Left lung (tissue), 4 donors: ENCODE measurements at regions not wholly inside any gene's neighbourhood (a gene's known extent, or its start where the extent isn't known, plus 50 kb on each side); places are given as distances from the start of the nearest gene placed in this dataset.
"Not testable (repeated sequence)": the region's sequence is repeated elsewhere in the genome, so short reads cannot be mapped to it uniquely, and the experiment has no call there.

Source experiments
- ATAC-seq: fragments of 200-7000 bp; cut with Tn5 transposase; one replicate; pipeline ENCODE4 v1.9.1; 2020; ENCODE audit warnings: moderate library complexity
- DNase-seq, 4 donors: peaks; one replicate each; pipeline ENCODE4 v3.0.0-alpha.2; 2013 to 2020
- H3K27ac ChIP-seq, 2 donors: fragments of 200-600 bp; sonication (generic) in 1 of 2; one replicate each; pipeline versions ENCODE4 v1.5.0 to v1.8.0; 2020 to 2021
- H3K27me3 ChIP-seq, 2 donors: fragments of 200-600 bp; sonication (generic) in 1 of 2; one replicate each; pipeline versions ENCODE4 v1.5.0 to v1.8.0; 2020 to 2021
- H3K36me3 ChIP-seq, 2 donors: fragments of 200-600 bp; sonication (generic) in 1 of 2; one replicate each; pipeline versions ENCODE4 v1.5.0 to v1.8.0; 2020 to 2021
- H3K4me1 ChIP-seq, 2 donors: fragments of 200-600 bp; one replicate each; pipeline ENCODE4 v1.8.0; 2021
- H3K4me3 ChIP-seq, 2 donors: fragments of 200-600 bp; sonication (generic) in 1 of 2; one replicate each; pipeline versions ENCODE4 v1.5.0 to v1.8.0; 2020 to 2021; ENCODE audit warnings: mild to moderate bottlenecking in 1 of 2
- H3K9me3 ChIP-seq, 2 donors: fragments of 200-600 bp; sonication (generic) in 1 of 2; one replicate each; pipeline versions ENCODE4 v1.5.0 to v1.8.0; 2020 to 2021
- intact Hi-C, 2 donors: fragments of 100-400 bp; cut with DNase I; formaldehyde crosslinking; loops; one replicate each; pipeline versions ENCODE4 v1.11.2 to v1.14.2; 2022
- TF ChIP-seq, protein P1 (sequence below), 2 donors: fragments of 200-600 bp; sonication (generic) in 1 of 2; IDR thresholded peaks; one replicate each; pipeline versions ENCODE4 v1.5.0 to v1.8.0; 2021; ENCODE audit warnings: antibody characterized with exemption in 2 of 2
- donor health status: DM: no; HTN: yes; CAD: no.
- donor health status: DM: no; HTN: no; CAD: no.

DNA sequence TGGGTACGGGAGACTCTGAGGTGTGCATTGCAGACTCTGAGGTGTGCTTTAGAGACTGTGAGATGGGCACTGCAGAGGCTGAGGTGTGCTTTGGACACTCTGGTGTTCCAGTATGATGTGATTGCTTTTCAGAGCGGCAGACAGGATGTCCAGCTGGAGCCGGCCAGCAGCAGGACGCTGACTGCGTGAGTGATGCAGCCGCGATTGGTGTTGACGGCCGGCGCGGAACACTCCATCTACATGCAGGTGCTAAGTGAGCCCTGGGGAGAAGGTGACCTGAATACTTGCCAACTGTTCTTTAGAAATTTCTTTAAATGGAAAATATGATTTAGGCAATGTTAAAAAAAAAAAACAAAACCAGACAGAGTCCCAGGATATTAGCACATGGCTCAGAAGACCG lies 103.1 kb upstream of the PPP2R3B start:
- no peaks in the 10 kb centered on the region for H3K4me1 ChIP-seq
- no peaks in the 10 kb centered on the region for H3K36me3 ChIP-seq
- no peaks in the 10 kb centered on the region for H3K27me3 ChIP-seq
- ATAC-seq (no peak), DNase-seq (no peak)
- TF ChIP-seq, protein P1, sequence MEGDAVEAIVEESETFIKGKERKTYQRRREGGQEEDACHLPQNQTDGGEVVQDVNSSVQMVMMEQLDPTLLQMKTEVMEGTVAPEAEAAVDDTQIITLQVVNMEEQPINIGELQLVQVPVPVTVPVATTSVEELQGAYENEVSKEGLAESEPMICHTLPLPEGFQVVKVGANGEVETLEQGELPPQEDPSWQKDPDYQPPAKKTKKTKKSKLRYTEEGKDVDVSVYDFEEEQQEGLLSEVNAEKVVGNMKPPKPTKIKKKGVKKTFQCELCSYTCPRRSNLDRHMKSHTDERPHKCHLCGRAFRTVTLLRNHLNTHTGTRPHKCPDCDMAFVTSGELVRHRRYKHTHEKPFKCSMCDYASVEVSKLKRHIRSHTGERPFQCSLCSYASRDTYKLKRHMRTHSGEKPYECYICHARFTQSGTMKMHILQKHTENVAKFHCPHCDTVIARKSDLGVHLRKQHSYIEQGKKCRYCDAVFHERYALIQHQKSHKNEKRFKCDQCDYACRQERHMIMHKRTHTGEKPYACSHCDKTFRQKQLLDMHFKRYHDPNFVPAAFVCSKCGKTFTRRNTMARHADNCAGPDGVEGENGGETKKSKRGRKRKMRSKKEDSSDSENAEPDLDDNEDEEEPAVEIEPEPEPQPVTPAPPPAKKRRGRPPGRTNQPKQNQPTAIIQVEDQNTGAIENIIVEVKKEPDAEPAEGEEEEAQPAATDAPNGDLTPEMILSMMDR (IDR thresholded peaks at IDR 0.05), result no peak
- no peak overlapping the region for H3K4me3 ChIP-seq
- no peak overlapping the region for H3K27ac ChIP-seq
- intact Hi-C loops, result no loop called here
- H3K9me3 ChIP-seq, result peaks cover 0 to 7% of the 10 kb centered on the region in 2 donors

DNA sequence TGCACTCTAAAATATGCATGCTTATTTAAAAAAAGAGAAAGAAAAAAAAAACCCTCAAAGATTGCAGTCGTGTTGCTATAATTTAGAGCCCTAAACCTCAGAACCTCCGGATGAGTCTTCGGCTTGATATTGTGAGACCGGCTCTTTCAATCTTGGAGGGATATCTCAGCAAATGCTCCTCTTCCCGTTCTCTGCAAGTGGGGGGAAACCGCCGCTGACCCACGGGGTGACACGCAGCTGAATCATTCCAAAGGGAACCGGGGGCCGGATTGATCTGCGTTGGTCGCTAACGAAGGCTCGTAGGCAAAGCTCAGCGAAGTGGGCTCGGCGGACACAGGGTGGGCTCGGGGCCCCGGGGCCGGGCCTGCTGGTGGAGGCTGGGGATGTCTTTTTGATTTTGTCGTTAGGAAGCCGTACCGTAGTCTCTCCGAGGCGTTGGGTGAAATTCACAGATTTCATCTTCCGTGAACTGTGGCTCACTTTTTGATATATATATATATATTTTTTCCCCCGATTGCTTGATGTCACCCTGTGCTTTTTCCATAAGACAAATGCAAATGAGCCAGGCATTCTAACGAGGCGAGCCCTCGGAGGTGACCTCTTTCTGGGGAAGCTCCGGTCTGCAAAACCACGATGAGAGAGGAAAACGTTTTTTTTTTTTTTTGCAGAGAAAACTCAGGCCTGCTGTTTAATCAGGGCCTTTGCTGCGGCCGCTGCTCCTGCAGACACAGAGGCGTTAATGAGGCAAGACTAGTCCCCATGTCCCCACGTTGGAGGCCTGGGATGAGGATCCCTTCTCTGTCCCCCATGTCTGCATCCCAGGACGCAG lies 110.7 kb upstream of the PPP2R3B start:
- Histone ChIP-seq H3K36me3 (no peaks in the 10 kb centered on the region), H3K4me1 (no peaks in the 10 kb centered on the region), H3K27ac (no peak overlapping the region), H3K9me3 (no peaks in the 10 kb centered on the region), H3K4me3 (no peak overlapping the region), H3K27me3 (peaks cover 0 to 33% of the 10 kb centered on the region in 2 donors)
- intact Hi-C loops, result no loop called here
- DNase-seq, result no peak
- TF ChIP-seq, protein P1 (IDR thresholded peaks at IDR 0.05), result no peak
- no peak for ATAC-seq

DNA sequence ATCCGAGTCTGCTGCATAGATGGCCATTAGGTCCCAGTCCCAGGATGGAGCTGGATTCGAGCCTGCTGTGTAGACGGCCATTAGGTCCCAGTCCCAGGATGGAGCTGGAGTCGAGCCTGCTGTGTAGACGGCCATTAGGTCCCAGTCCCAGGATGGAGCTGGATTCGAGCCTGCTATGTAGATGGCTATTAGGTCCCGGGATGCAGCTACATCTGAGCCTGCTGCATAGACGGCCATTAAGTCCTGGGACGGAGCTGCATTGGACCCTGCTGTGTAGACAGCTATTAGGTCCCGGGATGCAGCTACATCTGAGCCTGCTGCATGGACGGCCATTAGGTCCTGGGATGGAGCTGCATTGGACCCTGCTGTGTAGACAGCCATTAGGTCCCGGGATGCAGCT lies 112.2 kb upstream of the PPP2R3B start:
- ATAC-seq, H3K4me1 ChIP-seq, H3K9me3 ChIP-seq, H3K36me3 ChIP-seq, intact Hi-C loops, H3K27ac ChIP-seq, DNase-seq, H3K4me3 ChIP-seq: not testable (repeated sequence)
- peaks cover 0 to 34% of the 10 kb centered on the region in 2 donors for H3K27me3 ChIP-seq

DNA sequence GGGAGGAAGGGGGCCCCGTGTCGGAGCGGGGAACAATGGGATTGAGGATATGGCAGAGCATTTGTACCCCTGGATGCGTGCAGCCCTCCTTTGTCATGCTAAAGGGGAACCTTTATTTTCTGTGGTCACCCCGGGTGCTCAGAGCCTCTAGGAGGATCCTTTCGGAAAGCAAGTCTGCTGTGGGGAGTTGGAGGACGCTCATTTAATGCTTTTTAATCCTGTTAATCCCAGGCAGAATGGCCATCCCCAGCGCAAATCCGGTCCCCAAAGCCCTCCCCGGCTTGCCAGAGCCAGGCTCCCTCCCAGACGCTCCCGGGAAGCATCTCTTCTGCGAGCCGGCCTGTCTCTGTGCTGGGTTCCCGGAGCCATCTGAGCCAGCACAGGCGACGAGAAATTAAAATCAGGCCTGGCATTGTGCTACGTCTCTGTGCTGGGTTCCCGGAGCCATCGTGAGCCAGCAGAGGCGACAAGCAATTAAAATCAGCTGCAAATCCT lies 113.2 kb upstream of the PPP2R3B start:
- TF ChIP-seq, protein P1 (IDR thresholded peaks at IDR 0.05), result no peak
- Histone ChIP-seq H3K36me3 (no peaks in the 10 kb centered on the region), H3K4me3 (no peak overlapping the region), H3K9me3 (no peaks in the 10 kb centered on the region), H3K27ac (no peak overlapping the region), H3K27me3 (peaks cover 0 to 34% of the 10 kb centered on the region in 2 donors), H3K4me1 (no peaks in the 10 kb centered on the region)
- ATAC-seq (no peak), DNase-seq (no peak)
- intact Hi-C loops, result no loop called here

DNA sequence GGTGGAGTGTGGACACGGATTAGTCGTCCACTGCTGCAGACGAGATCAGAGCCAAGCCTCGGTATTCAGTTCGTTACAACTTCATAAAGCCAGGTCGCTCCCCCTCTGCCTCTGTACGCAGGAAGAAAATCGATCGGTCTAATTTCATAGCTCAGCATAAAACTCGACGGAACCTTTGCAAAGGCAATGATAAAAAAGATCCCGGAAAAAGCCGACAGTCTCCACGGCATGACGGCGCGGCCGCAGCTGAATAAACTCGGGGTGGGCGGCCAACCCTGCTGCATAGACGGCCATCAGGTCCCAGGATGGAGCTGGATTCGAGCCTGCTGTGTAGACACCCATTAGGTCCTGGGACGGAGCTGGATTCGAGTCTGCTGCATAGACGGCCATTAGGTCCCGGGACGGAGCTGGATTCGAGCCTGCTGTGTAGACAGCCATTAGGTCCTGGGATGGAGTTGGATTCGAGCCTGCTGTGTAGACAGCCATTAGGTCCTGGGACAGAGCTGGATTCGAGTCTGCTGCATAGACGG lies 113.8 kb upstream of the PPP2R3B start:
- Histone ChIP-seq H3K27me3 (peaks cover 0 to 34% of the 10 kb centered on the region in 2 donors), H3K27ac (no peak overlapping the region), H3K36me3 (no peaks in the 10 kb centered on the region), H3K4me1 (no peaks in the 10 kb centered on the region), H3K9me3 (no peaks in the 10 kb centered on the region), H3K4me3 (no peak overlapping the region)
- intact Hi-C loops, result no loop called here
- DNase-seq (no peak), ATAC-seq (no peak)
- TF ChIP-seq, protein P1 (IDR thresholded peaks at IDR 0.05), result no peak
